ENCODE measurements at regions not wholly inside any gene's neighbourhood (a gene's known extent, or its start where the extent isn't known, plus 50 kb on each side); places are given as distances from the start of the nearest gene placed in this dataset.
"Not testable (repeated sequence)": the region's sequence is repeated elsewhere in the genome, so short reads cannot be mapped to it uniquely, and the experiment has no call there.

DNA sequence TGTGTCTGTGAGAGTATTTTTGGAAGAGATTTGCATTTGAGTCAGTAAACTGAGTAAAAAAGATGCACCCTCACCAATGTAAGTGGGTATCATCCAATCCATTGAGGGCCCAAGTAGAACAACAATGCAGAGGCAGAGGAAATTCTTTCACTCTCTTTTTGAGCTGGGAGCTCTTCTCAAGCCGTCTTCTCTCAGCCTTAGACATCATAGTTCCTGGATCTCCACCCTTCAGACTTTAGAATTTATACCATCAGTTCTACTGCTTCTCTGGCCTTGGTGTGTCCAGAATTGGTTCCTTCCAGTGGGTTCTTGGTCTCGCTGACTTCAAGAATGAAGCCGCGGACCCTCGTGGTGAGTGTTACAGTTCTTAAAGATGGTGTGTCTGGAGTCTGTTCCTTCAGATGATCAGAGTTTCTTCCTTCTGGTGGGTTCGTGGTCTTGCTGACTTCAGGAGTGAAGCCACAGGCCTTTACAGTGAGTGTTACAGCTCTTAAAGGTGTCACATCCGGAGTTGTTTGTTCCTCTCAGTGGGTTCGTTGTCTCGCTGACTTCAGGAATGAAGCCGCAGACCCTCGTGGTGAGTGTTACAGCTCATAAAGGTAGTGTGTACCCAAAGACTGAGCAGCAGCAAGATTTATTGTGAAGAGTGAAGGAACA is 187.5 kb upstream of the KCNMB2 start:
- not testable (repeated sequence) for TF ChIP-seq CTCF (IDR thresholded peaks at IDR 0.05; ENCODE audit: low read length); EZH2 (optimal IDR thresholded peaks at IDR 0.05; ENCODE audit: low read depth, low read length); EZH2phosphoT487 (IDR thresholded peaks at IDR 0.05; ENCODE audit: low read length)

All from MM.1S (cell line).